Transverse colon (tissue), 4 donors: ENCODE measurements at regions not wholly inside any gene's neighbourhood (a gene's known extent, or its start where the extent isn't known, plus 50 kb on each side); places are given as distances from the start of the nearest gene placed in this dataset.

Experiments
- CTCF ChIP-seq, 5 experiments: fragments of 200-600 bp in 3 of 5; fragments of 450-650 bp in 2 of 5; sonication (generic) in 3 of 5; IDR thresholded peaks; 1 replicate in 2 of 5; 2 replicates in 3 of 5; pipeline ENCODE4 v1.5.1; 2016 to 2017; ENCODE audit warnings: antibody characterized with exemption in 5 of 5, inconsistent platforms in 3 of 5, mild to moderate bottlenecking in 2 of 5, moderate library complexity in 1 of 5
- EP300 ChIP-seq: sonication (generic); formaldehyde crosslinking; IDR thresholded peaks from one replicate; pipeline ENCODE4 v1.6.1; 2017; ENCODE audit warnings: antibody characterized with exemption, low read depth
- POLR2A ChIP-seq: fragments of 450-650 bp; IDR thresholded peaks from one replicate; pipeline ENCODE4 v1.6.1; 2016; ENCODE audit warnings: antibody characterized with exemption, mild to moderate bottlenecking, moderate library complexity
- POLR2AphosphoS5 ChIP-seq, 3 donors: sonication (generic); formaldehyde crosslinking; IDR thresholded peaks; one replicate each; pipeline ENCODE4 v1.6.1; 2016; ENCODE audit warnings: antibody characterized with exemption in 3 of 3

GRCh38 chr9:38316166-38316780, 76.2 kb upstream of the ALDH1B1 start:
- TF ChIP-seq POLR2A (no peak), EP300 (no peak), POLR2AphosphoS5 (IDR thresholded peaks at IDR 0.05) (no peak), CTCF (IDR thresholded peaks at IDR 0.05) (no peak)
